Ascending aorta (tissue), 2 donors: ENCODE measurements at regions not wholly inside any gene's neighbourhood (a gene's known extent, or its start where the extent isn't known, plus 50 kb on each side); places are given as distances from the start of the nearest gene placed in this dataset.

Source experiments
- DNase-seq, 2 donors: peaks; one replicate each; pipeline ENCODE4 v3.0.0-alpha.2; 2019; ENCODE audit warnings: low spot score in 2 of 2
- H3K27ac ChIP-seq, 2 donors: fragments of 200-600 bp; sonication (generic); one replicate each; pipeline ENCODE4 v1.5.1; 2016 to 2017; ENCODE audit warnings: mild to moderate bottlenecking in 1 of 2
- H3K27me3 ChIP-seq: fragments of 200-600 bp; sonication (generic); one replicate; pipeline ENCODE4 v1.5.1; 2017
- H3K36me3 ChIP-seq, 2 donors: fragments of 200-600 bp; sonication (generic); one replicate each; pipeline ENCODE4 v1.5.1; 2016
- H3K4me1 ChIP-seq, 2 donors: fragments of 200-600 bp; sonication (generic); one replicate each; pipeline ENCODE4 v1.5.1; 2016 to 2017; ENCODE audit warnings: mild to moderate bottlenecking in 1 of 2
- H3K4me3 ChIP-seq, 2 donors: fragments of 200-600 bp; sonication (generic); one replicate each; pipeline ENCODE4 v1.5.1; 2016 to 2017; ENCODE audit warnings: mild to moderate bottlenecking in 1 of 2
- H3K9me3 ChIP-seq, 2 donors: fragments of 200-600 bp; sonication (generic); one replicate each; pipeline ENCODE4 v1.5.1; 2016
- CTCF ChIP-seq, 3 experiments: fragments of 200-600 bp in 2 of 3; fragments of 450-650 bp in 1 of 3; sonication (generic) in 2 of 3; IDR thresholded peaks; one replicate each; pipeline ENCODE4 v1.5.1; 2016 to 2019; ENCODE audit warnings: antibody characterized with exemption in 3 of 3, mild to moderate bottlenecking in 1 of 3, moderate library complexity in 1 of 3
- intact Hi-C: fragments of 100-400 bp; cut with DNase I; formaldehyde crosslinking; loops from one replicate; pipeline ENCODE4 v1.15.1; 2023

GRCh38 chr4:84392951-84393590 is 106.0 kb downstream of the NKX6-1 start:
- Histone ChIP-seq H3K27ac (no peak overlapping the region), H3K36me3 (no peaks in the 10 kb centered on the region), H3K4me1 (no peaks in the 10 kb centered on the region), H3K9me3 (no peaks in the 10 kb centered on the region), H3K4me3 (no peak overlapping the region), H3K27me3 (no peaks in the 10 kb centered on the region)
- TF ChIP-seq CTCF (IDR thresholded peaks at IDR 0.05) = no peak
- no peak for DNase-seq
- intact Hi-C loops = no loop called here

- H3K4me1 ChIP-seq = no peaks in the 10 kb centered on the region
- H3K36me3 ChIP-seq = no peaks in the 10 kb centered on the region
- no peaks in the 10 kb centered on the region for H3K9me3 ChIP-seq
- H3K4me3 ChIP-seq = no peak overlapping the region
- intact Hi-C loops = no loop called here
- H3K27ac ChIP-seq = no peak overlapping the region
- H3K27me3 ChIP-seq = no peaks in the 10 kb centered on the region
- no peak for DNase-seq
- TF ChIP-seq CTCF (IDR thresholded peaks at IDR 0.05) = no peak
Observed at GRCh38 chr4:84389406-84389805, 109.7 kb downstream of the NKX6-1 start.

DNA sequence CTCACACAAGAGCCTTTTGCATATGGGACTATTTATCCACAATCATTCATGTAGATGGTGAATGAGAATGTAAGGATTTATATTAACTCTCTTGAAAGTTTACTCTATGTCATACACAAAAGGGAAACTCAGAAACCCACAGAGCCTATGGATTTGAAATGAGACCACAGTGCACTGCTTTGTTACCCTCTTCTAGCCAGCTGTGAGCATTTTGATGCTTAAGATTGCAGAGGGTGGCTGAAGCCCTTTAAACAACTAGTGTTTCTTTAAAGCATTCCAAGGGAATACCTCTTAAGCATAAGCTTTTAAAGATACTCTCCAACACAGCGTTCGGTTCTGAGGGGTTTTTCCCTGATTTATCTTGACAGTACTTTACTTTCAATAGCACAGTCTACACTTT is 113.9 kb downstream of the NKX6-1 start:
- no peak overlapping the region for H3K27ac ChIP-seq
- intact Hi-C loops = no loop called here

DNA sequence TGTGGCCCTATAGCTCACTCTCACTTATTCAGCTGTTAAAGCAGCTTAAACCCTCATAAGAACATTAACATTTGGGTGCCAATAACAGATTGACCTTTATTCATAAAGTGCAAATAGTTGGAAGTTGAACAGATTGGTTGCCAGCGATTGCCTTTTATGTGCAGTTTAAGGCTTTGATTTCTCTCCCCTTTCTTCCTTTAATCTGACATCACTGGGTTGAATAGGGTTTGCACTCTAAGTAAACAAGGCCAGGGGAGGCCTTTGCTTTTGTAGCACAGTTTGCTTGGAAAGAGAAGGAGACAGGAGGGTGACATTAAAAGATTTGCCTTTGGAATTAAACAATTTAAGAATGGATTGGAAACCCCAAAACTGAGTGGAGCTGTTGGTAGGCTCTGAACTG is 114.3 kb downstream of the NKX6-1 start:
- Histone ChIP-seq H3K9me3 (no peaks in the 10 kb centered on the region), H3K4me1 (no peaks in the 10 kb centered on the region), H3K27me3 (no peaks in the 10 kb centered on the region), H3K27ac (no peak overlapping the region), H3K36me3 (no peaks in the 10 kb centered on the region), H3K4me3 (no peak overlapping the region)
- no peak for TF ChIP-seq CTCF (IDR thresholded peaks at IDR 0.05)
- intact Hi-C loops = no loop called here
- DNase-seq = no peak

More for the DNA sequence above, 113.9 kb downstream of the NKX6-1 start:
- Histone ChIP-seq H3K27me3 (no peaks in the 10 kb centered on the region), H3K4me3 (no peak overlapping the region), H3K36me3 (no peaks in the 10 kb centered on the region), H3K9me3 (no peaks in the 10 kb centered on the region), H3K4me1 (no peaks in the 10 kb centered on the region)
- no peak for DNase-seq
- TF ChIP-seq CTCF (IDR thresholded peaks at IDR 0.05) = no peak

GRCh38 chr4:84381759-84382158 is 117.3 kb downstream of the NKX6-1 start:
- Histone ChIP-seq H3K4me1 (no peaks in the 10 kb centered on the region), H3K9me3 (no peaks in the 10 kb centered on the region), H3K27me3 (no peaks in the 10 kb centered on the region), H3K27ac (no peak overlapping the region), H3K36me3 (no peaks in the 10 kb centered on the region), H3K4me3 (no peak overlapping the region)
- no peak for TF ChIP-seq CTCF (IDR thresholded peaks at IDR 0.05)
- no peak for DNase-seq
- intact Hi-C loops = no loop called here
